ENCODE measurements at regions not wholly inside any gene's neighbourhood (a gene's known extent, or its start where the extent isn't known, plus 50 kb on each side); places are given as distances from the start of the nearest gene placed in this dataset.

GRCh38 chr2:219709331-219709761 lies 81.9 kb downstream of the SLC4A3 start:
- Histone ChIP-seq H3K27me3 (ENCODE audit: control insufficient read depth, insufficient read depth, low read length) (no peaks in the 10 kb centered on the region), H3K9ac (ENCODE audit: low read depth, low read length) (no peak overlapping the region), H3K9me3 (ENCODE audit: control insufficient read depth, insufficient read depth, low read length) (no peaks in the 10 kb centered on the region), H3K4me3 (ENCODE audit: low read depth, low read length) (no peak overlapping the region), H3K4me1 (ENCODE audit: control insufficient read depth, insufficient read depth, low read length) (peaks cover 10% of the 10 kb centered on the region), H3K36me3 (ENCODE audit: control insufficient read depth, insufficient read depth, low read length) (no peaks in the 10 kb centered on the region)

GRCh38 chr2:219713110-219713509 lies 85.7 kb downstream of the SLC4A3 start:
- H3K9ac ChIP-seq (ENCODE audit: low read depth, low read length), result no peak overlapping the region
- H3K36me3 ChIP-seq (ENCODE audit: control insufficient read depth, insufficient read depth, low read length), result no peaks in the 10 kb centered on the region
- no peaks in the 10 kb centered on the region for H3K9me3 ChIP-seq (ENCODE audit: control insufficient read depth, insufficient read depth, low read length)
- peaks cover under 1% of the 10 kb centered on the region for H3K4me1 ChIP-seq (ENCODE audit: control insufficient read depth, insufficient read depth, low read length)
- H3K4me3 ChIP-seq (ENCODE audit: low read depth, low read length), result no peak overlapping the region
- no peaks in the 10 kb centered on the region for H3K27me3 ChIP-seq (ENCODE audit: control insufficient read depth, insufficient read depth, low read length)

GRCh38 chr2:219714681-219715400 lies 87.4 kb downstream of the SLC4A3 start:
- no peaks in the 10 kb centered on the region for H3K27me3 ChIP-seq (ENCODE audit: control insufficient read depth, insufficient read depth, low read length)
- no peaks in the 10 kb centered on the region for H3K36me3 ChIP-seq (ENCODE audit: control insufficient read depth, insufficient read depth, low read length)
- no peak overlapping the region for H3K9ac ChIP-seq (ENCODE audit: low read depth, low read length)
- H3K9me3 ChIP-seq (ENCODE audit: control insufficient read depth, insufficient read depth, low read length), result no peaks in the 10 kb centered on the region
- no peaks in the 10 kb centered on the region for H3K4me1 ChIP-seq (ENCODE audit: control insufficient read depth, insufficient read depth, low read length)
- no peak overlapping the region for H3K4me3 ChIP-seq (ENCODE audit: low read depth, low read length)

- H3K36me3 ChIP-seq (ENCODE audit: control insufficient read depth, insufficient read depth, low read length), result no peaks in the 10 kb centered on the region
- H3K4me3 ChIP-seq (ENCODE audit: low read depth, low read length), result no peak overlapping the region
- no peaks in the 10 kb centered on the region for H3K27me3 ChIP-seq (ENCODE audit: control insufficient read depth, insufficient read depth, low read length)
- no peaks in the 10 kb centered on the region for H3K9me3 ChIP-seq (ENCODE audit: control insufficient read depth, insufficient read depth, low read length)
- H3K4me1 ChIP-seq (ENCODE audit: control insufficient read depth, insufficient read depth, low read length), result no peaks in the 10 kb centered on the region
- H3K9ac ChIP-seq (ENCODE audit: low read depth, low read length), result no peak overlapping the region
Observed at GRCh38 chr2:219718066-219718465, 90.6 kb downstream of the SLC4A3 start.

- no peak overlapping the region for H3K9ac ChIP-seq (ENCODE audit: low read depth, low read length)
- H3K4me3 ChIP-seq (ENCODE audit: low read depth, low read length), result no peak overlapping the region
- no peaks in the 10 kb centered on the region for H3K9me3 ChIP-seq (ENCODE audit: control insufficient read depth, insufficient read depth, low read length)
- no peaks in the 10 kb centered on the region for H3K36me3 ChIP-seq (ENCODE audit: control insufficient read depth, insufficient read depth, low read length)
- H3K4me1 ChIP-seq (ENCODE audit: control insufficient read depth, insufficient read depth, low read length), result no peaks in the 10 kb centered on the region
- no peaks in the 10 kb centered on the region for H3K27me3 ChIP-seq (ENCODE audit: control insufficient read depth, insufficient read depth, low read length)
Observed at GRCh38 chr2:219719521-219719920, 92.1 kb downstream of the SLC4A3 start.

- Histone ChIP-seq H3K4me3 (ENCODE audit: low read depth, low read length) (no peak overlapping the region), H3K36me3 (ENCODE audit: control insufficient read depth, insufficient read depth, low read length) (no peaks in the 10 kb centered on the region), H3K9me3 (ENCODE audit: control insufficient read depth, insufficient read depth, low read length) (no peaks in the 10 kb centered on the region), H3K27me3 (ENCODE audit: control insufficient read depth, insufficient read depth, low read length) (no peaks in the 10 kb centered on the region), H3K9ac (ENCODE audit: low read depth, low read length) (no peak overlapping the region), H3K4me1 (ENCODE audit: control insufficient read depth, insufficient read depth, low read length) (no peaks in the 10 kb centered on the region)
Observed at GRCh38 chr2:219720956-219721355, 93.5 kb downstream of the SLC4A3 start.

- no peak overlapping the region for H3K9ac ChIP-seq (ENCODE audit: low read depth, low read length)
- no peaks in the 10 kb centered on the region for H3K36me3 ChIP-seq (ENCODE audit: control insufficient read depth, insufficient read depth, low read length)
- H3K4me3 ChIP-seq (ENCODE audit: low read depth, low read length), result no peak overlapping the region
- no peaks in the 10 kb centered on the region for H3K4me1 ChIP-seq (ENCODE audit: control insufficient read depth, insufficient read depth, low read length)
- no peaks in the 10 kb centered on the region for H3K9me3 ChIP-seq (ENCODE audit: control insufficient read depth, insufficient read depth, low read length)
- H3K27me3 ChIP-seq (ENCODE audit: control insufficient read depth, insufficient read depth, low read length), result no peaks in the 10 kb centered on the region
Observed at GRCh38 chr2:219722276-219722879, 94.9 kb downstream of the SLC4A3 start.

GRCh38 chr2:219723311-219723710 lies 95.9 kb downstream of the SLC4A3 start:
- H3K4me1 ChIP-seq (ENCODE audit: control insufficient read depth, insufficient read depth, low read length), result no peaks in the 10 kb centered on the region
- no peaks in the 10 kb centered on the region for H3K27me3 ChIP-seq (ENCODE audit: control insufficient read depth, insufficient read depth, low read length)
- H3K9me3 ChIP-seq (ENCODE audit: control insufficient read depth, insufficient read depth, low read length), result no peaks in the 10 kb centered on the region
- no peak overlapping the region for H3K4me3 ChIP-seq (ENCODE audit: low read depth, low read length)
- H3K36me3 ChIP-seq (ENCODE audit: control insufficient read depth, insufficient read depth, low read length), result no peaks in the 10 kb centered on the region
- H3K9ac ChIP-seq (ENCODE audit: low read depth, low read length), result no peak overlapping the region

- H3K27me3 ChIP-seq (ENCODE audit: control insufficient read depth, insufficient read depth, low read length), result no peaks in the 10 kb centered on the region
- H3K4me3 ChIP-seq (ENCODE audit: low read depth, low read length), result no peak overlapping the region
- H3K36me3 ChIP-seq (ENCODE audit: control insufficient read depth, insufficient read depth, low read length), result no peaks in the 10 kb centered on the region
- no peaks in the 10 kb centered on the region for H3K9me3 ChIP-seq (ENCODE audit: control insufficient read depth, insufficient read depth, low read length)
- H3K4me1 ChIP-seq (ENCODE audit: control insufficient read depth, insufficient read depth, low read length), result no peaks in the 10 kb centered on the region
- no peak overlapping the region for H3K9ac ChIP-seq (ENCODE audit: low read depth, low read length)
Observed at GRCh38 chr2:219724628-219725027, 97.2 kb downstream of the SLC4A3 start.

GRCh38 chr2:219726916-219727315 lies 99.5 kb downstream of the SLC4A3 start:
- H3K36me3 ChIP-seq (ENCODE audit: control insufficient read depth, insufficient read depth, low read length), result no peaks in the 10 kb centered on the region
- H3K27me3 ChIP-seq (ENCODE audit: control insufficient read depth, insufficient read depth, low read length), result no peaks in the 10 kb centered on the region
- no peaks in the 10 kb centered on the region for H3K4me1 ChIP-seq (ENCODE audit: control insufficient read depth, insufficient read depth, low read length)
- H3K9me3 ChIP-seq (ENCODE audit: control insufficient read depth, insufficient read depth, low read length), result no peaks in the 10 kb centered on the region
- H3K9ac ChIP-seq (ENCODE audit: low read depth, low read length), result no peak overlapping the region
- no peak overlapping the region for H3K4me3 ChIP-seq (ENCODE audit: low read depth, low read length)

GRCh38 chr2:219727771-219728429 lies 100.5 kb downstream of the SLC4A3 start:
- H3K9me3 ChIP-seq (ENCODE audit: control insufficient read depth, insufficient read depth, low read length), result no peaks in the 10 kb centered on the region
- H3K9ac ChIP-seq (ENCODE audit: low read depth, low read length), result no peak overlapping the region
- no peaks in the 10 kb centered on the region for H3K27me3 ChIP-seq (ENCODE audit: control insufficient read depth, insufficient read depth, low read length)
- no peak overlapping the region for H3K4me3 ChIP-seq (ENCODE audit: low read depth, low read length)
- H3K36me3 ChIP-seq (ENCODE audit: control insufficient read depth, insufficient read depth, low read length), result no peaks in the 10 kb centered on the region
- no peaks in the 10 kb centered on the region for H3K4me1 ChIP-seq (ENCODE audit: control insufficient read depth, insufficient read depth, low read length)

GRCh38 chr2:219728991-219729487 lies 101.6 kb downstream of the SLC4A3 start:
- H3K9ac ChIP-seq (ENCODE audit: low read depth, low read length), result no peak overlapping the region
- H3K27me3 ChIP-seq (ENCODE audit: control insufficient read depth, insufficient read depth, low read length), result no peaks in the 10 kb centered on the region
- no peaks in the 10 kb centered on the region for H3K9me3 ChIP-seq (ENCODE audit: control insufficient read depth, insufficient read depth, low read length)
- no peaks in the 10 kb centered on the region for H3K4me1 ChIP-seq (ENCODE audit: control insufficient read depth, insufficient read depth, low read length)
- H3K4me3 ChIP-seq (ENCODE audit: low read depth, low read length), result no peak overlapping the region
- H3K36me3 ChIP-seq (ENCODE audit: control insufficient read depth, insufficient read depth, low read length), result no peaks in the 10 kb centered on the region
